GM21619 (cell line): ENCODE measurements at regions not wholly inside any gene's neighbourhood (a gene's known extent, or its start where the extent isn't known, plus 50 kb on each side); places are given as distances from the start of the nearest gene placed in this dataset.

Source experiments
- ATAC-seq: cut with Tn5 transposase; IDR thresholded peaks from one replicate; pipeline ENCODE4 v1.9.1; 2021; ENCODE audit not compliant: unreplicated experiment

GRCh38 chr1:216924732-216925131, 201.5 kb upstream of the ESRRG start:
- no peak for ATAC-seq

- no peak for ATAC-seq
Observed at GRCh38 chr1:216923601-216924000, 200.4 kb upstream of the ESRRG start.

DNA sequence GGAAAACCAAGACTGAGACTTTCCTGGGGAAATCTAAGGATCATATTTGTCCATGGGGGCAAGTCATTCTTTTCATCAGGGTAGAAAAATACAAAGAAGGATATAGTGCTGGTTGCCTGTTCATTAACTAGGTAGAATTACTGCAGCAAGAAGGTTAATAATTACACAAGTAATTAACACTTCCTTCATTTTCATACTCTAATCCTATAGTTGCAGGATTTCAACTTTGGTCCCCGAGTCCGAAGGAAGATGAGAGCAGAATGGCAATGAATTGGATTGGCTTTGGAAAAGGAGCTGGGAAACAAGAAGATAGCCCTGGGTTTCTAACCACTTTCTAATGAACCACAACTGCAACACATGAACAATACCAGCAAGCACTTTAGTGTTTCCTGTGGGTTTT, 199.2 kb upstream of the ESRRG start:
- ATAC-seq = no peak

DNA sequence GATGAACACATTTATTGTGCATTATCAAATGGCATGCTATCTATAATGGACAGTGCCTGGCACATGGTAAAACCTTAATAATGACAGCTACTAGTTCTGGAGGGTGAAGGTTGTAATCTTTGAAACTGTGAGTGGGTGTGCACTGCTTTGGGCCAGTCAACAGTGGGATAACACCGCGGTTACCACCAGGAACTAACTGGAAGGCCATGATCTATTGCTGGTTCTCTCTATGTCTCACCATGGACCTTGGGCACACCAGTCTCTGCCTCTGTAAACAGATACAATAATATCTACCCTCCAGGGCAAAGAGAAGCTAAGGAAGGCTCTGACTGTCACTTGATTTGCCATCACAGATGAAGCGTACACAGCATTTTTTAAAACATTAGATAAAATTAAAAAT, 198.6 kb upstream of the ESRRG start:
- ATAC-seq = no peak

GRCh38 chr1:216919060-216919970, 196.1 kb upstream of the ESRRG start:
- ATAC-seq = no peak

GRCh38 chr1:216916890-216917438, 193.7 kb upstream of the ESRRG start:
- no peak for ATAC-seq

DNA sequence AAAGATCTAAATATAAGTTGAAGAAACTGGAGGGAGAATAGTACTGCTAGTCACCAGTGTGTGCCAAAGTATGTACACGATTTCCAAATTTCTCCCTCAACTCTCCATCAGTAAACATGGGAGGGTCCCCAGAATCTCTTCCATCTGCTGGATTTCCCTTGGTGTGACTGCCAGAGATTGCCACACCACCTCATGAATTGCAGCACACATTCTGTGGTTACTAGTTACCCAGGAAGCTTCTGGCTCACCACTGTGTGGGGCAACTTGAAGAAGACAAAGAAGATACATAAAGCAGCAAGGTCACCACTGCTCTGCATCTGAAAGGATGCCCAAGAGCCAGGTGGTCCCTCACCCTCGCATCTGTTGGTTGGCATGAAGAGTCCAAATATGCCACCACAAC, 191.7 kb upstream of the ESRRG start:
- ATAC-seq = no peak

- ATAC-seq = no peak
Observed at GRCh38 chr1:216913976-216914375, 190.7 kb upstream of the ESRRG start.

DNA sequence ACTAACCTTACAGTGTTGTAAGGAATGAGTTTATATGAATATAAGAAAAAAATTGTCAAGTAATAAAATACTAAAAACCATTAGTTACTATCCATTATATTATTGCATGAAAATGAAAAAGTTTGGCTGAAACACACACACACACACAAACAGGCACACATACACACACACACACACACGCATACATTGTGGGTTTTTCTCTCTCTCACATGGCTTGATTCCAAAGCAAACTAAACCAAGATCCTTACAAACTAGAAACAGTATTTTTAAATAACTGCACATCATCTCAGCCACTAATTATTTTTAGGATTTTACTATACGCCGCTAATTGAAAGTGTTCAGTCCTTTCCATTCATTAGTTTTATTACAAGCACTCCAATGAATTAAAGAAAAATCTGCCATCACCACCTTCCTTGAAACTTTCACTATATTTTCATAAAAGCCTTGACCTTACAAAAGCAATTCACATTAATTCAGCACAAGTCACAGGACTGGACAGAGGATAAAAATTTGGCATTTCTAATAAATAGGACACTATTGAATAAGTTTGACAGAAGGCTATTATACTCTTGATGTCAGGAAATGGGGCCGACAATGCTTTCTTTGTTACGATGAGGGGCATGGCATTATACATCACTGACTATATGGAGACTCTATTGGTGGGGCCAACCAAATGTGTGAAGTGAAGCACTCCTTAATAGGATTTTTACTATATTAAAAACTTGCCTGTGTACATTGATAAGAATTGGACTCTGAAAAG, 187.0 kb upstream of the ESRRG start:
- no peak for ATAC-seq

DNA sequence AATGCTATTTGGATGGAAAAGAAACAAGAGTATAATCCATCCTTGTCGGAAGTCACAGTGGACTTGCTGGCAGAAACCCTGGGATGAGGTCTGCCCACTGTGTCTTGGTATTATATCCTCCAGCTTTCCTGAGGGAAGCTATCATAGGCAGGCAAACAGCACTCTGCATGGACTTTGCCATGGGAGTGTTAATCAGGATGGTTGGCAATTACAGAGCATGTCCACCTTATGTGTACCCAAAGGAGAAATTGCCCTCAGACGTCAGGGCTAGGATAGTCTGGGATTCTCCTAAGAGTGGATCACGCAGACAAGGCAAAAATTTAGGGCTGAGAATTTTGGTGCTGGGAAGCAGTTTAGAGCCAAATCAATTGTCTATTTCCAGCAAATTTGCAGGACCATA, 184.9 kb upstream of the ESRRG start:
- no peak for ATAC-seq

GRCh38 chr1:216907100-216907499, 183.9 kb upstream of the ESRRG start:
- no peak for ATAC-seq

- no peak for ATAC-seq
Observed at GRCh38 chr1:216905781-216906180, 182.6 kb upstream of the ESRRG start.

- no peak for ATAC-seq
Observed at GRCh38 chr1:216905137-216905536, 181.9 kb upstream of the ESRRG start.

DNA sequence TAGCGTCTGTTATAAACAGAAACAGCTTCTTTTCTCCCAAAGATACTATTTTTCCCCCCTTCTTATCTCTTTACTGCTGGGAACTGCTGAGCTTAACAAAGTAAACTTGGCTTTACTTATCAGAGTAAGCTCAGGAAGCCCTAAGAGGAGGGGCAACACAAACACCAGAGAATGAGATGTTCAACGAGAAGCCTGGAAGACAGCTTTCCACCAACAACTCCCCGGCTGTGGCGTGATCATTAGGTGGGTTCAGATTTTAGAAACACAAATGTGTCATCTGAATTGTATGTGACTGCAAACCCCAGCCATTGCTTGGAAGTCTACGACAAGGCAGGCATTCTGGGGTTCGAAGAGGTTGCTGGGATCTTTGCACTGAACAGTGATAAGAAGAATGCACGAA, 181.2 kb upstream of the ESRRG start:
- no peak for ATAC-seq

- ATAC-seq = no peak
Observed at GRCh38 chr1:216903382-216903740, 180.1 kb upstream of the ESRRG start.

DNA sequence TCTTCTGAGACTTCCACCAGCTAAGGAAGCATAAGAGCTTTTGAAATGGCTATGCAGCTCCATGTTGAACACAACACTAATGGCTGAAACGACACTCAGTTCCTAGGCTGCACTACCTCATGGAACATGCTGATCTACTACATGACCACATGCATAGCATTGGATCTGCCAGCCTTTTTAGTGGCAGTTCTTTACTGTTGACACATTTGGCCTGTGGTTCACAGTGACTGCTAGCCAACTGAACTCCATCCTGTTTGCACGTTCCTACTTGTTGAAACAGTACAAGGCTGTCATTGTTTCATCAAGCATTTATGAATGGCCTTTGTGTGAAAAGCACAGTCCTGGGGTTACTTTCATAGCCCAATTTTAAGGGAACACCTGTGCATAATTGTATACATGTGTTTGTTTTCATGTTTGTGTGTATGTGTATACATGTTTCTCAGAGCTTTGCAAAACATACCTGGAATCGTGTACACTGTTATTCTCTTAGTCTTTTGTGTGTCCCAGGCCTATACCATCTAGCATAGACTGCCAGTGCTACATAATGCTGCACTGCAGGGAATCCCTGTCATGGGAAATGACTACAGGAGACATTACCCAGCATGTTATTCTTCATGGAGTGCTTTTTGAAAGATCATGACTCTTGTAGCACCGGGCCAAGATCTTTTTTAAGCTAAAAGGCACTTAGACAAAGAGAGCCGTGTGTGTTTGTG, 179.6 kb upstream of the ESRRG start:
- ATAC-seq = no peak

DNA sequence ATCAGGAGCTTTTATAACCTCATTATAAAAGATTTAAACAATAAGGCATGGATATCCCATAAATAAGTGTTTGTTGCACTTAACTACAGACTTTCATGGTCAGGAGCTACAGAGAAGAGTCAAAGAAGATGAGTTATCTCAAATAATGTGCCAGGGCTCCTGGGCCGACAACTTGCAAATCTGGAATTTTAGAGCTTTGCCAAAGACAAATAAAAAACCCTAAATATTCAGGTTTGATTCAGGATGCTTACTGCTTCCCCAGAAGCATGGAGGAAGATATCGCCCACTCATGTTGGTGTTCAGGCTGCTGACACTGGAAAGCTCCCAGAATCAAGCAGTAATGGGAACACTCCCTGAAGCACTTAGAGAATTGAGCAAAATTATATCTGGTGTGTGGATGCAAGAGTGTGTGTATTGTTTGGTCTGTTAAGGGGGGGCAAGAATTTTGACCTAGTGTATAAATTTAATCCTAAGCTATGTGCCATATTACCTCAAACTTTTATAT, 176.9 kb upstream of the ESRRG start:
- no peak for ATAC-seq

DNA sequence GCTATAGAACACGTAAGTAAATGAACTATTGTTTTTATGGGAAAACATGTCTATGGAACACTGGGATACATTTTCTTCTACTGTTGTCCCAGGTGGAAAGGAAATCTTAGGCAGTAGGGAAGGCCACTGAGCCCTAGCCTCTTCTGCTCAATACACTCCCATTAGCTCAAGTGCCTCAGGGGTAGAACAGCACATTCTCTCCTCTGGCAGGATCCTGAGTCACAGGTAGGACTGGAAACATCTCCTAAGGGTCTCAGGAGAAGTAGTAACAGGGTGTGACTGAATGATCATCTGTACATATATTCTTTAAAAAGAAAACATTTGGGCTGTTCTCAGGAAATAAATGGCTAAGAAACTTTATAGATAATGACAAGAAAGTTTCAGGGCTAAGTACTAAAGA, 175.6 kb upstream of the ESRRG start:
- no peak for ATAC-seq

DNA sequence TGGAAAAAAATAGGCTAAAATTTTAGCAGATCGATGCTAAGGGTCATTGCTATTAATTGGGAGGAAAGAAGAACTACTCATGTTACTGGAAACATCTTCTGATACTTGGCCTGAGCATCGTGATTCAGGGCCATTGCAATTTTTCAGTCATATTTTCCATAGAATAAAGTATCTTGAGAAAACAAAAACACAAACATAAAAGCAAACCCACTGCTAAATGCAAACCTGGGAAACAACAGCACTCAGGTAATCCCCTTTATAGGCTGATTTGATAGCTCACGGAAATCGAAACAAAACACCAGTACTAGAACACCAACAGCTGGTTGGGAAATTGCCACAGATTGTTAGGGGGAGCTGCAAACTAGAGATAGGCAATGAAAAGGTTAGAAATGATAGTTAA, 172.9 kb upstream of the ESRRG start:
- no peak for ATAC-seq

- ATAC-seq = no peak
Observed at GRCh38 chr1:216894494-216894893, 171.3 kb upstream of the ESRRG start.

DNA sequence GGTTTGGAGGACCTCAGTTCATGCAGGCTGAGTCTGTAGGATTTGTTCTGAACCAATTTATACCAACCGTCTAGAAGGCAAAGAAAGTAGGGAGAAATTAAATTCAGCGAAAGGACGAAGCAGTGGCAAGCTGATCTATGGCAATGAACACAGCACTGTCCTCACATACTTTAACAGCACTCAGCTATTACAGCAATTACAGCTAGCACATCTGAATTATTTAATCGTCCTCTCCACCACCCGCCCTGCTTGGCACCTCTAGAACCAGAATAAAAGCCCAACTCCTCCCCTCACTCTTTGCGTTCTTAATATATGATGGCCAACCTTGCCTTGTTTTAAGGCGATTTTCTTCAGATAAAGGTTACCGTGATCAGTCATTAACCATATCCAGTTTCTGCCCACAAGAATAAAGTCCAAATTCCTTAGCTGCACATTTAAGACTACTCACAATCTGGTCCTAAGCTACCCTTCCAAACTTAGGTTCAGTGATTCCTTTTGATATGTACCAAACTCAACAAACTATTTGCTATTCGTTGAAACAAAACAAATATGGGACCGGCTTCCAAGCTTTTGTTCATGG, 169.4 kb upstream of the ESRRG start:
- ATAC-seq = no peak
